CD4-positive, alpha-beta T cell treated with Interleukin-4 for 1 hour (primary cell): ENCODE measurements at regions not wholly inside any gene's neighbourhood (a gene's known extent, or its start where the extent isn't known, plus 50 kb on each side); places are given as distances from the start of the nearest gene placed in this dataset.

ENCODE experiments used
- DNase-seq, 2 donors: peaks; one replicate each; pipeline ENCODE4 v3.0.0-alpha.2; 2020 to 2022

DNA sequence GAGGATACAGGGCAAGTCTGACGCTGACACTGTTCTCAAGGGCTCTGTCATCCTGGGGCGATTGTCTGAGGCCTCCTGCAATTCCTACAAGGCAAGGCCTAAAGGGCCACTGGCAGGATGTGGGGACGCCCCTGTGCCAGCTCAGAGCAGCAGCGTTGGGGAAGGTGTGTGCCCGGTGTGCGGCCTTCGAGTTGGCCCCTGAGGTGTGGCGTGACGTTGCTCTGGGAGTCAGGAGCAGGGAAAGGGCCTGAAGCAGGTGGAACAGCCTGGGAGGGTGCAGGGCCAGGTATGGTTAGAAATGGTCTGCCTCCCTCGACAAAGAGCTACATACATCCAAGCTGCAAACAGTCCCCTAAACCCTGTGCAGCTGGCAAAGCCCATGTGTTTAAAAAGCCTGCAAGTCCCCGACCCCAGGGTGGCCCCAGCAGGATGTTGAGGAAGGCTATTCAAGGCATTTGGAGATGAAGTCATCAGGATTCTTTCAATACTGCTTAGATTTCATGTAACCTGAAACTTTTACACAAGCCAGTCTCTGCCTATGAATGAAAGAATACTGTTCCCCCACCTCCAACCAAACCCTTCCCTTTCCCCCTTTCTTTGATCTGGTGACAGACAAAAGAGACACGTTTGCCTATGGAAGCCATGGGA is 142.5 kb upstream of the TNS3 start:
- no peak for DNase-seq

DNA sequence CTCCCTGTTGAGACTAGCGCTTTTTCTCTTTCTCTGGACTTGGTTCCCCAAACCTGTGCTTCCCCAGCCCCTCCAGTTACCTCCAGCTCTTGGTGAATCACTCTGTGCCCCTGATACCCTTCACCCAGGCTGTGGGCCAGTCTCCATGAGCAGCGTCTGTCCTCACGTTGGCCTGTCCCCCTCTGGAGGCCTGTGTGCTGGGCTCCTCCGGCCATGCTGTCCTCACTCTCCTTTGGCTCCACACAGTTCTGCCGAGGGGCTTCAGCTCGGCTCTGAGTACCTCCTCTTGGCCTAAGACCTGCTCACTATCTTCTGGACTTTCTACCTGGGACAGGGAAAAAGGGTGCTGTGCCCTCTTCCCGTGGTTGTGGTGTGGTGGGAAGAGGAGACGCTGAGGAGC is 140.2 kb upstream of the TNS3 start:
- no peak for DNase-seq

DNA sequence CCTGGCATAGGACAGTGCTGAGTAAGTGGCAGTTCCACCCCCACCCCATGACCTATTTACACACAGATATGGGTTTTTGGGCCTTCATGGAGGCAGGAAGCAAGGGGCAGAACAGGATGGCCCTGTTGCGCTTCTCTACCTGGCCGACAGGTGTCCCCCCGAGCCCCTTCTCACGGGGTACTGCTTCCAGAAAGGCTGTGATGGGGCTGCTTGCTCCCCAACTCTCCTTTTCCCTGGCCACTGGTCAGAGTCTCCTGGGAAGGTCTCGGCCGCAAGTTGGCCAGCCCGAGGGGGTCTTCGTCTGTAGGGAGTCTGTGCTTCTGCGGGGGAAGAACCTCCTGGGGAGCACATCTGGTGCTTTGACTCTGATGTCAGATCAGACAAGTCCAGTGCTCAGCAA is 139.8 kb upstream of the TNS3 start:
- DNase-seq, result no peak

DNA sequence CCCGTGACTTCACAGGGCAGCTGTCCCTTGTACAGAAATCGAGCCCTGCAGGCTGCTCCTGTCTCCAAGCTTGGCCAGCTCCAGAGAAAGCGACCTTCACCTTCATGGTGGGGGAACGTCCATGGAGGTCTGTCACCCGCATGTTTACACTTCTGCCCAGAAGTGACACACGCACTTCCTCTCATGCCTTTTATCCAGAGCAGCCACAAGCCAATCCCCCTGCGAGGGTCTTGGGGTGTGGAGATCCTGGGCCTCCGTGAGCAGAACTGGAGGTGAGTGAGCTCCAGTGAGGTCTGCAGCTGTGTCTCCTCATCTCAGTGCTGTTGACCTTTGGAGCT is 139.0 kb upstream of the TNS3 start:
- no peak for DNase-seq

DNA sequence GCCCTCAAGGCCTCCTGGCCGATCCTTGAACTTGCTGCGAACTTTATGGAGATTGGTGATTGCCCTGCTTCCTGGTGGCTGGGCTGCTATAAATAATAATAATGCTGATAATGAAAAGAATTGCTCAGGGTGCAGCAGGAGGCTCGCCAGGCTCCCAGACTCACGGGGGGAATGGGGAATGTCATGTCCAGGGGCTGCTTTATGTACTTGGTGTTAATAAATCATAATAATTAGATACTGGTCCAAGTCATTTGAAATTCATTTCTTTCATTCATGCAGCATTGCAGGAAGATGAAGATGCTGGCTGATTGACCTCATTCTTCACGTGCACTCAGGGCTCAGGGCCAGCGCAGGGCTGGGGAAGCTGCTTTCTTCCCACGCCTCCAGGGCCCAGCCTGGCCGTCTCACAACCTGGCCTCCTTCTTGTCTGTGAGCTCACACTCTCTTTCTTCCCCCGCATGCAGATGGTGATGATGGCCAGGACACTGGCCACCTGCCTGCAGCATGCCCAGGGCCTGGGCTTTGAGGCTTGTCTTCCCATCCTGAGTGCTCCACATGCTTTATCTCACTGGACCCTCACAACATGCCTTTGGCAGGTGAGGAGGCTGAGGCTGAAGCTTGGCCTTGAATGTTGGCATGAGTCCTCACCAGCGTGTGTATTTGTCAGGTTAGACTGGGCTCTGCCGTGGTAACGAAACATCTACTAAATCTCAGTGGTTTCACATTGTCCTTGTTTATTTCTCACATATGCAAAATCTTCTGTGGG is 138.4 kb upstream of the TNS3 start:
- DNase-seq, result no peak

DNA sequence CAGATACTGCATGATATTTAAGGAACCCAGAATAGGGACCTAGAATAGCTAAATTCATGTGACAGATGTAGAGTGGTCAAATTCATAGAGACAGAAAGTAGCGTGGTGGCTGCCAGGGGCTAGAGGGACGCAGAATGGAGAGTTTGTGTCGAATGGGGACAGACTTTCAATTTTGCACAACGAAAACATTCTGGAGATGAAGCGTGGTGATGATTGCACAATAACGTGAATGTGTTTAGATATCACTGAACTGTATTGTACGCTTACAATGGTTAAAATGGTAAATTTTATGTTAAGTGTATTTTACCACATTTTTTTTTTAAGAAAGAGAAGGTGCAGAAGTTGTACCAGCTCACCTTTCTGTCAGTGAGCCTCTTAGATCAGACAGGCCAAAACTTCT is 137.8 kb upstream of the TNS3 start:
- DNase-seq, result no peak

DNA sequence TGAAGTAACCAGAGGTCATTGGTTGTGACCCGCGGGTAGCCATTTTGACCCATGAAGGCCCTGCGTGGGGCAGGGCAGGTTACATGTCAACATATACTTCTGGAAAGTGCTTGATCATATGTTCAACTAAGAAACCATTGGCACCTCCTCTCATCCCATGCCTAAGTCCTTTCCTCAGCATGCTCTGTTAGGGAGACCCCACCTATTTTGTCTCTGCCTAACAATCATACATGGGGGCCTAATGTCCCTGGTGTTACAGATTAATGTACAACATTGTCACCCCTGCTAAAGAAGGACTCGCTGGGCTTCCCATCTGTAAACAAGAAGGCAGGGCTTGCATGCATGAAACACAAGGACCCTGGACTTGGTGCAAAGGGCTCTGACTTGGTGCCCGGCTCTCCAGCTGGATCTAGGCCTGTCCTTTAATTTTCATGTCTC is 133.7 kb upstream of the TNS3 start:
- no peak for DNase-seq

DNA sequence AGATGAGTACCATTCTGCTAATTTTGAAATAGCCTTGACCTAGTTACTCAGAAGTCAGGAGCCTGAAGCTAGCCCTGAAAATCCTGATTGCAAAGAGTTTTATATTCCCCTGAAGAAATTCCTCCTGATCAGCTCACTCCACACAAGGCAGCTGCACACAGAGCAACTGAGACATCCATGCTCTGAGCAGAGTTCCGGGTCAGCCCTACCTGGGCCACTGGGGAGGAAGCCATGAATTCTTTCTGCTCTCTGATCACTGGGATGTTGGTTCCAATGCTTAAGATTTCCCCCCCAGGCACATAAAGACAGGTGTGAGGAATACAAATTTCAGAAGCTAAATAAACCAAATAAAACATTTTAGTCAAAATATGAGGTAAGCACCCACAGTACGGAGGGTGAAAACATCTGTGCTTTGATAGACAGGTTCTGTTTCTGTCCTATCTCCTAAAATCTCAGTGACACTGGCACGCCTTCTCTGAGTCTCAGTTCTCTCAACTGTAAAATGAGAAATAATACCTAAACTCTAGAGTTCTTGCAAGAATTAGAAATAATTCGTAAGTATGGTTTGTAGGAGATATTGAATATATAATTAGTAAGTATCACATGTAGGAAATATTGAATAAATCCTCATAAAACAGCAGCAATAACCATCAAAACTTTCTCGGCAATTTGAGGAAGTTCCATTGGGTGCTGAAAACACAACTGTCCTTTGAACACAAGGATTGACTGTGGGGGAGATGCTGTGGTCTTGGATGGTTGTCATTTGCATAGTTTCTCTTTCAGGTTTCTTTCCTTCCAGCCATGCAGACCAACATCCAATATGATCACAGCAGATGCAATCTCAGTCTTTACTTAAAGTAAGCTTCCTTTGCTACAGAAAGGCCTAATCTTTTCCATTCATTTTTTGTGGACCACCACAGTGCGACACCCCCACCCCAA is 133.0 kb upstream of the TNS3 start:
- DNase-seq, result no peak

DNA sequence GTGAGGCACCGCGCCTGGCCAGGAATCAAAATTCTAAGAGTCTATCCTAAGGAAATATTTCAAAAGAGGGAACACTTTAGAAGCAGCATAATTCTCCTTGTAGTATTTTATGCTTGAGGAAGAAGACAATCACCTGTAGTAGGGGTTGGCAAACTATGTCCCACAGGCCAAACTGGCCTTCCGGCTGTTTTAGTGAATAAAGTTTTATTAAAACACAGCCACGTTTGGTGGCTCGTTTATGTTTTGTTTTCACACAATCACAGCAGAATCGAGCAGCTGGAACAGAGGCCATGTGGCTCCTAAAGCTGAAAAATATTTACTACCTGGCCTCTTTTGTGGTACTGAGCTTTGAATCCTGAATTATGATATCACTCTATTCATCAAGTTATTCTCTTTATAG is 131.7 kb upstream of the TNS3 start:
- no peak for DNase-seq

DNA sequence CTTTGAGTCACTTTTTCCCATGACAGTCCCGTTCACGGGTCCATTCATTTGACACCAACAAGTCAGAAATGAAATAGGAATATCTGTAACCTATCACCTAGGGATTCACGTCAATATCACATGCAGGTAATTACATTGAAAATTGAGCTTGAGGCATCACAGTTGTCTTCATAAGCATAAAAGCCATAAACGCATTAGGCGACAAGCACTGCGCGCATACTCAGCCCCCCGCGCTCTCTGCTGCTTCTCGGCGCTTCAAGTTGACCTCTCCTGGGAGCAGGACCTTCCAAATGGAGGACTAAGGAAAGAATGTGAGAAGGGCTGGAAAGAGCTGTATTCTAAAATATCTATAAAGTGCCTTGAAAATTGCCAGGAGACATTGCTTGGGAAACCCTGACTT is 130.5 kb upstream of the TNS3 start:
- DNase-seq, result no peak

DNA sequence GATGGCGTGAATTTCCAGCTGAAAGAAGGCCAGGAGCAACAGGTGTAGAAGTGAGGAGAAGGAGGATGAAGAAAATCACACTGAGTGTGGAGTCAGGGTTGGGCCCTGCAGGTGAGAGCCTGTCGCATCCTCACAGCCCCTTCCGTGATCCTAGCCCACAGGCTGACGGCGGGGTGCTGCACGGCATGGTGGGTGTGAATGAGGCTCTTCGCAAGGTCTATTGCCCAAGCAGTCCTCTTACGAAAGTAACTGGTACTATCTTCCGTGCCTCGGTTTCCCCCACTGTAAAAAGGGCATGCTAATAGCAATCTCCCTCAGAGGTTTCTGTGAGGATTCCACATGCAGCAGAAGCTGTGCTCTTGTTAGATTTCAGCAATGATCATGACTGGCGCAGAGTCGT is 129.9 kb upstream of the TNS3 start:
- DNase-seq, result no peak

DNA sequence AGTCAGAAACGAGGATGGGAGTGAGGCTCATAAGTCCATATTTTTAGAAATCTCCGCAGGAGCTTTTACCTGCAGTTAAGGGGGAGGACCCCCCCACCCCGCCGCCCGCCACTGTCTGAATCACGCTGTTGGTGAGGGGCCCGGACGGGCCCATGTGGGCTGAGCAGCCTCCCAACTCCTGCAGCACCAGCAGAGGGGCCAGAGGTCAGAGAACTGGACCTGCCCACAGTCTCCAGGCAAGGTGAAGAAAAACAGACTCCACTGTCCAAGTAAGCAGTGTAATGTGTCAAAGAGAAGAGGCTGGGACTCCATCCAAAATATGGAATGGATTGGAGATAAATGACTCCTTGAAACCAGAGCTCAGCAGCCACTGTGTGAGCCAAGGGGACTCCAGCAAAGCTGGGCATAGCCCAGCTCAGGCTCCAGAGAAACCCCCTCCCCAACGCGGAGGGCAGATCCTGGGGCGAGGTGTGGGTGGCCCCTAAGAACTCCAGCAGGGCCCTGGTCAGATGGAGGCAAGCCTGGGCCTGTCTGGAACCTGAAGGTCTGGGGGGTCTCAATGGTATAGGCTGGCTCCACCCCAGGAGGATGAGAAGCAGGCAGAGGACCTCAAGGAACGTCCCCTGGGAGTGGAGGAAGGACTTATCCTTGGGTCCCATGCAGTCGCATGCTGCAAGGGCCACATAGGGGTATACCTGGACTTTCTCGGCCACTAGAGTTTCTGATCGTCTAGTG is 128.5 kb upstream of the TNS3 start:
- no peak for DNase-seq

DNA sequence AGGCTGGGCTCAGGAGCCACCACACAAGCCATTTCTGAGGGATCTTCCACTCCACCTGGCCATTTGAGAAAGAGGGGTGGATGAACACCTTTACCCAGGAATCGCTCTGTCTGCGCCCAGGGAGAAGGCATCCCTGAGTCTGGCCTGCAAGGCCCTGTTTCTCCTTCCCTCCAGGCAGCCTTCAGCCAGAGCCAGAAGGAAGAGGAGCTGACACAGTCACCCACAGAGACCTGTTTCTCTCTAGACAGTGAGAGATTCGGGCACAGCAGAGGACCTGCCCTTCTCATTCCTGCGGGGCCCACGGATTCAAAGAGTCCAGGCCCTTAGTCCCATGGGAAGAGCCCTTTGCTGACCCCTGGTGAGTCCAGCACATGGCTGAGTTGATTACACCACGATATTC is 127.5 kb upstream of the TNS3 start:
- no peak for DNase-seq

DNA sequence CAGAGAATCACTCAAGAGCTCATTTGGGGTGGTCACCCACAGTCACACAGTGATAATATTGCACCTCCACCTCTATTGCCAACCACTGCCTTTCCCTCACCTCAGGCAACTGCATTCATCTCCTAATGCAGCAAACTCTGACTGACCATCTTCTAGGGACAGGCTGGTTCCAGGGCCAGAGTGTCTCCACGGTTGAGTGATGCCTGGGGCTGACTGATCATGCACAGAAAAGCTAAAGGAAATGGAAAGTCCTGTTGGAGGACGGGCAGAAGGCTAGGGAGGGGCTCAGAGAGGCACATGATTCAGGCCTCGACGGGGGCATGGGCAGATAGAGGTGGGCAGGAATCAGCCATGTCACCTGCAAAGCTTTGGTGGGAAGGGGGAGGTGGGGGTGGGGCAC is 127.1 kb upstream of the TNS3 start:
- no peak for DNase-seq

DNA sequence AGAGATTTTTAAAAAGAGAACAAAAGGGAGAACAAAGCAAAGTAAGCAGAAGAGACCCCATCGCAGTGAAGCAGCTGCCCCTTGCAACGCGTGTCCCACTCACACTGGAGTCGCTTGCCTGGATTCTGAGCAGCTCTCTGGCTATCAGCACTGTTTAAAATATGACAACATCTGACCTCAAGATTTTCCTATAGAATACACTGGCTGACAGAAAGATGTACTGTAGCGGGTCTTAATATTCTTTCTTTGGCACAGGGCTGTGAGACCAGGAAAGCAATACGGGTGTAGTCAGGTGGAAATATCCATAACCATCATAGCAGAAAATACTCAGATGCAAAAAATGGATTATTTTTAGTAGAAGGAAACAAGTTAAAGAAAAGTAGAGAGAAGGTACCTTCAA is 125.7 kb upstream of the TNS3 start:
- no peak for DNase-seq

DNA sequence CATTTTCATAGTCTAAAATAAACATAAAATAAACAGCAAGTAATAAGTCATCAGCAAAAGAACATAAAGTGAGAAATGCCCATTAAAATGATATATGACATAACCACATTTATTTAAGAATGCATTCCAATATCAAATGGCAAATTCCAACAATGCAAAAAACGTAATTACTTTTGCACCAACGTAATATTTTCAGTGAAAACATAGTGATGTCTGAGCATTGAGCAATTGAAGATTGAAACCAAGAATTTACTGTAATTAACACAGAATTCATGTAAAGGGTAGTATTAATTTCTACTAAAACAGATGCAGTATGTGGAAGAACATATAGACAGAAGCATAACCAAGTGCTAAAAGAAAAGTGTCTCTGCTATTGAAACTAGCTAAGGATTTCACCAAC is 123.0 kb upstream of the TNS3 start:
- DNase-seq, result no peak

DNA sequence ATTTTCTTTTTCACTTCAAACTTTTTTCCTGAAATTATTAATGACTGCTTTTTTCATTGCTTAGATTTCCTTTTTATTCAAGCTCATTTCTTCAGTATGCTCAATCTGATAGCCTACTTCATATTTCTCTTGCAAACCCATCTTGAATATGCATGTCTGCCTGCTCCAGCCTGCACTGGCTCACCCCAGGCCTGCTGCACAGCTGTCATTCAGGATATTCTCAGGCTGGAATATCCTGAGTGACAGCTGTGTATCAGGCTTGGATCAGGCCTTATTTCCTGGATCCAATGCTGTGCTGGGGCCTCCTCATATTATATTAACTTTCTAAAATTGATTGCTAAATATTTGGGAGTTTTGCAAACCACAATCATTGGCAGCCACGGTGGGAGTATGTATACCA is 120.2 kb upstream of the TNS3 start:
- DNase-seq, result no peak

DNA sequence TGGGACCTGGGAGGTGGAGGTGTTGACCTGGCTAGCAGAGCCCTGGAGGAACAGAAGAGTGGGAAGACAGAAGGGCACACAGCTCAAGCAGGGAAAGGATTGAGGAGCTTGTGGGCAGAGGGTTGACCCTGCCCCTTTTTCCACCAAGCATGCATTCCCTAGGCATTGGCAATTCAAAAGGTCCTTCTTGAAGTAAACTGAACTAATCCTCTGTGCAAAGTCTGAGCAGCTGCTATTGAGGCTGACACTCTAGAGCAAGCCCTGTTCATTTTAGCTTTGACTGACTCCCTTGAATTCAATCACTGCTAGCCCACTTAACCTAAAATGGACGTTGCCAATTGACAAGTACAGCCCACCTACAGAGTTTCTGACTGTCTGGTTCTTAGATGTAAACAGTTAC is 116.5 kb upstream of the TNS3 start:
- no peak for DNase-seq

DNA sequence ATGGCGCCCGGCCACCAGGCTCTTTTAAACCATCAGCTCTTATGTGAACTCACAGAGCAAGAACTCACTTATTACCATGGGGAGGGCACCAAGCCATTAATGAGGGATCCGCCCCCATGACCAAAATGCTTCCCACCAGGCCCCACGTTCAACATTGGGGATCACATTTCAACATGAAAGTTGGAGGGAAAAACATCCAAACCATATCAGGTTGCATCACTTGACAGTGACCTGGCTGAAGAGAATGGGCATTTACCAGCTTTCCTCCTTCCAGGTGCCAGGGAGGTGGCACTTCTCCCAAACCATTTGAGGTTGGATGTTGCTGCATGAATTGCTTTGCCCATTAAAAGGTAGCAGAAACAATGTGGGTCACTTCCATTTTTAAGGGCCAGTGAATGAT is 115.6 kb upstream of the TNS3 start:
- no peak for DNase-seq

DNA sequence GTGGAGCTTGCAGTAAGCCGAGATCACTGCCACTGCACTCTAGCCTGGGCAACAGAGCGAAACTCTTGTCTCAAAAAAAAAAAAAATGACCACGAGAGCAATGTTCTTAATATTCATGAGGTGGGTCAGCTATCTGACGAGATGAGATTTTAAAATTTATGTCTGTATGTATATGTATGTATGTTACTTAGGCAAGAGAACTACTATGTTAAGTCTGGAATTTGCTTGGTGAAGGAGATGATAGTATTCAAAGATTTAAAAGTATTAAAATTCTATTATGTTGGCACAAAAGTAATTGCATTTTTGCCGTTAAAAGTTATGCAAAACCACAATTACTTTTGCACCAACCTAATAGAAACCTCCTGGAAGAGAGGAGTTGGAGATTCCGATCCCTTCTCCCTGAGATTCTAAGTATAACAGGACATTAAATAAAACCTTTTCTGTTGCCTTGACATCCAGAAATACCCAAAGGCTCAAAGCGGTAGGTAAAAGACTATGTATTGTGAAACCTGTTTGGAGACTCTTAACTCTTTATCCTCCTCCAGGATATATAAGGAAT is 114.3 kb upstream of the TNS3 start:
- no peak for DNase-seq

DNA sequence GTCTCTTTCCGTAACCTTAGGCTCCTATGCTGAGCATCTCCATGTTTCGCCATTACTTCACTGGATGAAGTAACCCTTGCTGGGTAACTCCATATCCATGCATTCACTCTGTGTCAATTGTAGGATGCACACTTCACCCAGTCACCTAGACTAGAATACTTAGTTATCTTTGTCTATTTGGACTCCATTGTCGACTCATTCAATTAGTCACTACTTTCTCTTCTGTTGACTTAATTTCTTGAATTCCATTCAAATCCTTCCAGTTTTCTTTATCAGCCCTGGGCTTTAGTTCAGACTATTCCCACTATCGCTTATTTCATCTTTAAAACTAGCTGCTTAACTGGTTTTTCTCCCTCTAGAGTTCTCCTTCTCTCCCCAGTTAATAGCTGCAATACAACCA is 111.3 kb upstream of the TNS3 start:
- DNase-seq, result no peak

DNA sequence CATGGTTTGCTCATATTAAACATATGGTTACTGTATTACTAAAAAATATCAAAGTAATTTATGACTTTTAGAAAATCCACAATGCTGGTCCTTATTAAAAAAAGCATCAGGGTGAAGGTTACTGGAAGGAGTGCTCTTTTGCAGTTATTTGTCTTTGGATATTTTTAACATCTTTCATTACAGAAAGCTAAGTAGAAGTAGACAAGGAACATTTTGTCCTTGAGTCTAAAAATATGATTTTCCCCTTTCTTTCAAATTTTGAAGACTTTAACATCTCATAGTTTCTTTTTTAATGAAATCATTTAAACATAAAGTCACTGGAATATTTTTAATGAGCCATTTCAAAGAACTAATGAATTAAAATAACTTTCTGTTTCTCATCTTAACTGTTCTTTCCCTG is 110.1 kb upstream of the TNS3 start:
- DNase-seq, result no peak
